ENCODE measurements at regions not wholly inside any gene's neighbourhood (a gene's known extent, or its start where the extent isn't known, plus 50 kb on each side); places are given as distances from the start of the nearest gene placed in this dataset.

GRCh38 chr12:19576506-19577280 lies 137.4 kb downstream of the AEBP2 start:
- no peak for TF ChIP-seq POLR2A (IDR thresholded peaks at IDR 0.05)
- TF ChIP-seq POLR2AphosphoS5 (IDR thresholded peaks at IDR 0.05; ENCODE audit: insufficient read depth in 1 of 2, low read depth in 1 of 2) = no peak
- TF ChIP-seq, protein P1, sequence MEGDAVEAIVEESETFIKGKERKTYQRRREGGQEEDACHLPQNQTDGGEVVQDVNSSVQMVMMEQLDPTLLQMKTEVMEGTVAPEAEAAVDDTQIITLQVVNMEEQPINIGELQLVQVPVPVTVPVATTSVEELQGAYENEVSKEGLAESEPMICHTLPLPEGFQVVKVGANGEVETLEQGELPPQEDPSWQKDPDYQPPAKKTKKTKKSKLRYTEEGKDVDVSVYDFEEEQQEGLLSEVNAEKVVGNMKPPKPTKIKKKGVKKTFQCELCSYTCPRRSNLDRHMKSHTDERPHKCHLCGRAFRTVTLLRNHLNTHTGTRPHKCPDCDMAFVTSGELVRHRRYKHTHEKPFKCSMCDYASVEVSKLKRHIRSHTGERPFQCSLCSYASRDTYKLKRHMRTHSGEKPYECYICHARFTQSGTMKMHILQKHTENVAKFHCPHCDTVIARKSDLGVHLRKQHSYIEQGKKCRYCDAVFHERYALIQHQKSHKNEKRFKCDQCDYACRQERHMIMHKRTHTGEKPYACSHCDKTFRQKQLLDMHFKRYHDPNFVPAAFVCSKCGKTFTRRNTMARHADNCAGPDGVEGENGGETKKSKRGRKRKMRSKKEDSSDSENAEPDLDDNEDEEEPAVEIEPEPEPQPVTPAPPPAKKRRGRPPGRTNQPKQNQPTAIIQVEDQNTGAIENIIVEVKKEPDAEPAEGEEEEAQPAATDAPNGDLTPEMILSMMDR (IDR thresholded peaks at IDR 0.05) = no peak
- no peaks in the 10 kb centered on the region for H3K36me3 ChIP-seq
- no peak for DNase-seq (ENCODE audit: extremely low spot score in 2 of 2)
- peak overlapping the region; percentile 11 for H3K27ac ChIP-seq
- intact Hi-C loops (cut with DNase I) = no loop called here
- no peak overlapping the region for H3K4me3 ChIP-seq
- peaks cover 39% of the 10 kb centered on the region for H3K4me1 ChIP-seq
- H3K27me3 ChIP-seq = no peaks in the 10 kb centered on the region
- H3K9me3 ChIP-seq = no peaks in the 10 kb centered on the region

GRCh38 chr12:19577281-19577530 lies 137.9 kb downstream of the AEBP2 start:
- peak overlapping the region; percentile 11 for H3K27ac ChIP-seq
- DNase-seq (ENCODE audit: extremely low spot score in 2 of 2) = no peak
- intact Hi-C loops (cut with DNase I) = no loop called here
- H3K9me3 ChIP-seq = no peaks in the 10 kb centered on the region
- H3K4me1 ChIP-seq = peaks cover 39% of the 10 kb centered on the region
- no peaks in the 10 kb centered on the region for H3K36me3 ChIP-seq
- no peak overlapping the region for H3K4me3 ChIP-seq
- no peaks in the 10 kb centered on the region for H3K27me3 ChIP-seq
- TF ChIP-seq POLR2A (IDR thresholded peaks at IDR 0.05) (no peak), POLR2AphosphoS5 (IDR thresholded peaks at IDR 0.05; ENCODE audit: insufficient read depth in 1 of 2, low read depth in 1 of 2) (no peak)
- TF ChIP-seq, protein P1 (IDR thresholded peaks at IDR 0.05) = no peak

DNA sequence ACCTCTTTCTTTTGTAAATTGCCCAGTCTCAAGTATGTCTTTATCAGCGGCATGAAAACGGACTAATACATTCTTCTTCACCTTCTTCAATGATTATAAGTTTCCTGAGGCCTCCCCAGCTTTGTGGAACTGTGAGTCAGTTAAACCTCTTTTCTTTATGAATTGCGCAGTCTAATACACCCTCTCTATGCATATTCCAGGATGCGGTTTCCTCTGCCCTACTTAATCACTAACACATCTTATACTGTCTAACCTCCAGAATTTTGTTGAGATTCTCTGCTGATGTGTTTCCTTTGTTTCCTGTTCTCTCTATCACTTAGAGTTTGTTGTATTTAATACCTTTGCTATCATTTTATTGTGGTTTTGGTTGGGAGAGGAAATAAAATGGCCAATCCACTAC lies 145.4 kb downstream of the AEBP2 start:
- Histone ChIP-seq H3K9me3 (no peaks in the 10 kb centered on the region), H3K4me1 (peaks cover 3% of the 10 kb centered on the region), H3K36me3 (no peaks in the 10 kb centered on the region), H3K27ac (no peak overlapping the region), H3K27me3 (no peaks in the 10 kb centered on the region), H3K4me3 (no peak overlapping the region)
- DNase-seq (ENCODE audit: extremely low spot score in 2 of 2) = no peak
- TF ChIP-seq POLR2AphosphoS5 (IDR thresholded peaks at IDR 0.05; ENCODE audit: insufficient read depth in 1 of 2, low read depth in 1 of 2) (no peak), POLR2A (IDR thresholded peaks at IDR 0.05) (no peak)
- TF ChIP-seq, protein P1 (IDR thresholded peaks at IDR 0.05) = no peak
- intact Hi-C loops (cut with DNase I) = no loop called here

DNA sequence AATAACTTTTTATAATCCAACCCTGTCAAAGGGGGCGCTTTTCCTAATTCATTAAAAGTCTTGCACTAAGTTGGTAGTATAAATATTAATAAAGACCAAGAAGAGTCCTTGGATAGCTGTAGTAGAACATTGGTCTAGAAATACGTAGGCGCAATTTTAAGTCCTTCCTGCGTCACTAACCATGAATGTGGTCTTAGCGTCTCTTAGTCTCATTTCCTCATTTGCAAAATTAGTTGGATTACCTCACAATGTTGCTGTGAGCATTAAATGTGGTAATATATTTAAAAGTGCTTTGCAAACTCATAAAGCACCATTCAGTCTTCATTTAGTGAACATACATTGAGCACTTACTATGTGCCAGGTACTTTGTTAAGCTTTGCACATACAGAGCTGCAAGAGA lies 149.7 kb downstream of the AEBP2 start:
- Histone ChIP-seq H3K27me3 (no peaks in the 10 kb centered on the region), H3K4me3 (no peak overlapping the region), H3K27ac (no peak overlapping the region), H3K4me1 (no peaks in the 10 kb centered on the region), H3K36me3 (no peaks in the 10 kb centered on the region), H3K9me3 (no peaks in the 10 kb centered on the region)
- DNase-seq (ENCODE audit: extremely low spot score in 2 of 2) = no peak
- intact Hi-C loops (cut with DNase I) = no loop called here
- no peak for TF ChIP-seq POLR2AphosphoS5 (IDR thresholded peaks at IDR 0.05; ENCODE audit: insufficient read depth in 1 of 2, low read depth in 1 of 2)
- TF ChIP-seq, protein P1 (IDR thresholded peaks at IDR 0.05) = no peak
- no peak for TF ChIP-seq POLR2A (IDR thresholded peaks at IDR 0.05)

DNA sequence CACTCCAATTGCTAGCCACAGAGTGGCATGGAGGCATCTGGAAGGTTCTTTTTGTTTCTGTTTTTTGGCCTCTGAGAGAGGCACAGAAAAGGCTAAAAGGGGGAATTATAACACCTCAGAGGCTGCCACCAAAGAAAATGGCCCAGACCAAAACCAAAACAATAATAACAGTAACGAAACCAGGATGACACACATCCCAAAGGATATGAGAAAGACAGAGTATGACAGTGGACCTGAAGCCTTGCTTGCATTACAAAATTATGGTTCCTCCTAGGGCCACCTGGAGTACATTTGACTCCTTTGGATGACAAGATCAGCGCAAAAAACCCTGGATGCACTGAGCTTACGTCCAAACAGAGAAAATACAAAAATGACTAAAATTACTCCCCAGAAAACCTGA lies 152.7 kb downstream of the AEBP2 start:
- H3K27ac ChIP-seq = no peak overlapping the region
- TF ChIP-seq, protein P1 (IDR thresholded peaks at IDR 0.05) = no peak
- no peak for TF ChIP-seq POLR2A (IDR thresholded peaks at IDR 0.05)
- H3K9me3 ChIP-seq = no peaks in the 10 kb centered on the region
- no peaks in the 10 kb centered on the region for H3K36me3 ChIP-seq
- intact Hi-C loops (cut with DNase I) = no loop called here
- DNase-seq (ENCODE audit: extremely low spot score in 2 of 2) = no peak
- H3K4me3 ChIP-seq = no peak overlapping the region
- no peaks in the 10 kb centered on the region for H3K27me3 ChIP-seq
- no peaks in the 10 kb centered on the region for H3K4me1 ChIP-seq
